ENCODE measurements at regions not wholly inside any gene's neighbourhood (a gene's known extent, or its start where the extent isn't known, plus 50 kb on each side); places are given as distances from the start of the nearest gene placed in this dataset.
A peak's percentile ranks its signal among the peaks of the same experiment; 100 is the strongest.

DNA sequence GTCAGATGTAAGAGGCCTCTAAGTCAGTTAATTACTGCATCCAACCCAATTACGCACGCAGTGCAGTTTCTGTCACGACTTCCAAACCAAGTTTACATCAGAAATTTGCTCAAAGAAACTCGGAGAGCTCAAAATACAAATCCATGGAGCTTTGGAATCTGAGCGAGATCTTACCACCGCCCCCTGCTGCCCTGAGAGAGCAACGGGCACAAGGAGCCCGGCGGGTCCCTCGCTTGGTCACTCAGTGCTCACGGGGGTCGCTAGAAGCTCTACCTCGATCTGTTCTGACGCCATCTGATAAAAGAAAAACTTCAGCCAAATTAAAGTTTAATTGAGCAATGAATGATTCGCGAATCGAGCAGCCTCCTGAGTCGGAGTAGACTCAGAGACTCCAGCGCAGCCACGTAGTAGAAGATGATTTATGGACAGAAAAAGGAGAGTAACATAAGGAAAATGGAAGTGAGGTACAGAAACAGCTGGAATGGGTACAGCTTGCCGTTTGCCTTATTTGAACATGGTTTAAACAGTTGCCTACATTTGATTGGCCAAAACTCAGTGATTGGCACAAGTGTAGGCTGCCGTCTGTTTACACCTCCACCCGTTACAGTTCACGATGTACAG lies 232.7 kb upstream of the ATP10A start:
- no peak overlapping the region for H2BK120ac ChIP-seq (ENCODE audit: low read depth, low read length)
- H3K79me2 ChIP-seq (ENCODE audit: control insufficient read depth, insufficient read depth, low read length) = no peaks in the 10 kb centered on the region
- no peak overlapping the region for H2BK15ac ChIP-seq (replicated peaks; ENCODE audit: low read depth)
- H4K8ac ChIP-seq (ENCODE audit: low read depth, low read length) = peak overlapping the region; percentile 99
- H3K4me3 ChIP-seq (ENCODE audit: low read length) = no peak overlapping the region
- no CpG with 5 or more reads among the region's 24 CpGs for whole genome bisulfite sequencing (ENCODE audit: extremely low coverage, insufficient coverage, low lambda C conversion rate)
- no peak overlapping the region for H4K5ac ChIP-seq (ENCODE audit: low read length)
- H3K4me2 ChIP-seq (ENCODE audit: low read length) = no peak overlapping the region
- H3K36me3 ChIP-seq (ENCODE audit: control insufficient read depth, insufficient read depth, low read length) = no peaks in the 10 kb centered on the region
- no peaks in the 10 kb centered on the region for H3K4me1 ChIP-seq (ENCODE audit: control insufficient read depth, low read depth, low read length)
- H3K56ac ChIP-seq (ENCODE audit: low read length) = peak overlapping the region; percentile 22
- H3K4ac ChIP-seq (ENCODE audit: low read depth, low read length) = no peak overlapping the region
- no peaks in the 10 kb centered on the region for H3K27me3 ChIP-seq (ENCODE audit: insufficient read depth, low read length, poor library complexity)
- no peak overlapping the region for H3K18ac ChIP-seq (ENCODE audit: low read length)
- H3K9ac ChIP-seq (ENCODE audit: low read length) = no peak overlapping the region
- peak; percentile 74 for DNase-seq
- no peaks in the 10 kb centered on the region for H3K79me1 ChIP-seq (ENCODE audit: low read length)
- no peak overlapping the region for H3K23ac ChIP-seq (ENCODE audit: low read length)
- no peak overlapping the region for H2BK5ac ChIP-seq (ENCODE audit: low read length)
- H3K27ac ChIP-seq (ENCODE audit: low read depth, low read length) = no peak overlapping the region
- H2AK5ac ChIP-seq (ENCODE audit: low read length) = no peak overlapping the region

DNA sequence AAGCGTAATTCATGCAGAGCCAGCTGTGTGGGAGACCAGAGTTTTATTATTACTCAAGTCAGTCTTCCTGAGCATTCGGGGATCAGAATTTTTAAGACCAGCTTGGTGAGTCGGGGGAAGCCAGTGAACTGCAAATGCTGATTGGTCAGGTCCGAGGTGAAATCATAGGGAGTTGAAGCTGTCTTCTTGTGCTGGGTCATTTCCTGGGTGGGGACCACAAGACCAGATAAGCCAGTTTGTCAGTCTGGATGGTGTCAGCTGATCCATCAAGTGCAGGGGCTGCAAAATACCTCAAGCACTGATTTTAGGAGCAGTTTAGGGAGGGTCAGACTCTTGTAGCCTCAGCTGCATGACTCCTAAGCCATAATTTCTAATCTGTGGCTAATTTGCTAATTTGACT lies 228.1 kb upstream of the ATP10A start:
- Histone ChIP-seq H3K23ac (ENCODE audit: low read length) (no peak overlapping the region), H3K18ac (ENCODE audit: low read length) (no peak overlapping the region), H3K9ac (ENCODE audit: low read length) (no peak overlapping the region), H2AK5ac (ENCODE audit: low read length) (no peak overlapping the region), H2BK120ac (ENCODE audit: low read depth, low read length) (peak overlapping the region; percentile 78), H3K27ac (ENCODE audit: low read depth, low read length) (no peak overlapping the region), H4K8ac (ENCODE audit: low read depth, low read length) (no peak overlapping the region), H3K79me2 (ENCODE audit: control insufficient read depth, insufficient read depth, low read length) (no peaks in the 10 kb centered on the region), H3K27me3 (ENCODE audit: insufficient read depth, low read length, poor library complexity) (no peaks in the 10 kb centered on the region), H2BK15ac (replicated peaks; ENCODE audit: low read depth) (no peak overlapping the region), H3K4me3 (ENCODE audit: low read length) (no peak overlapping the region), H3K4ac (ENCODE audit: low read depth, low read length) (no peak overlapping the region), H2BK5ac (ENCODE audit: low read length) (no peak overlapping the region), H4K5ac (ENCODE audit: low read length) (no peak overlapping the region), H3K56ac (ENCODE audit: low read length) (no peak overlapping the region), H3K36me3 (ENCODE audit: control insufficient read depth, insufficient read depth, low read length) (no peaks in the 10 kb centered on the region), H3K79me1 (ENCODE audit: low read length) (no peaks in the 10 kb centered on the region), H3K4me2 (ENCODE audit: low read length) (no peak overlapping the region), H3K4me1 (ENCODE audit: control insufficient read depth, low read depth, low read length) (no peaks in the 10 kb centered on the region)
- peak; percentile 65 for DNase-seq
- no CpG with 5 or more reads among the region's 4 CpGs for WGBS (ENCODE audit: extremely low coverage, insufficient coverage, low lambda C conversion rate)

DNA sequence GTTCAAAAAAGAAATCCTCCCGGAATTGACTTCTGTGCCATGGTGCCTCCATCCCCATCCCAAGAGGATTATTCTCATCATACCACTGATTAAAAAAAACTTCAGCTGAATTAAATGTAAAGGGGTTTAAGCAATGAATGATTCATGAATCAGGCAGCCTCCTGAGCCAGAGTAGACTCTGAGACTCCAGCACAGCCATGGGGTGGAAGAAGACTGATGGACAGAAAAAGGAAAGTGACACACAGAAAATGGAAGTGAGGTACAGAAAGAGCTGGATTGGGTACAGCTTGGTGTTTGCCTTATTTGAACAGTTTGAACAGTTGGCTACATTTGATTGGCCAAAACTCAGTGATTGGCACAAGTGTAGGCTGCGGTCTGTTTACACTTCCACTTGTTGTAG lies 224.8 kb upstream of the ATP10A start:
- WGBS (ENCODE audit: extremely low coverage, insufficient coverage, low lambda C conversion rate) = no CpG with 5 or more reads among the region's 2 CpGs
- H3K23ac ChIP-seq (ENCODE audit: low read length) = no peak overlapping the region
- H2AK5ac ChIP-seq (ENCODE audit: low read length) = no peak overlapping the region
- no peaks in the 10 kb centered on the region for H3K36me3 ChIP-seq (ENCODE audit: control insufficient read depth, insufficient read depth, low read length)
- H2BK15ac ChIP-seq (replicated peaks; ENCODE audit: low read depth) = no peak overlapping the region
- no peaks in the 10 kb centered on the region for H3K4me1 ChIP-seq (ENCODE audit: control insufficient read depth, low read depth, low read length)
- H3K27me3 ChIP-seq (ENCODE audit: insufficient read depth, low read length, poor library complexity) = no peaks in the 10 kb centered on the region
- H3K18ac ChIP-seq (ENCODE audit: low read length) = no peak overlapping the region
- H3K4me3 ChIP-seq (ENCODE audit: low read length) = no peak overlapping the region
- H4K5ac ChIP-seq (ENCODE audit: low read length) = no peak overlapping the region
- no peaks in the 10 kb centered on the region for H3K79me2 ChIP-seq (ENCODE audit: control insufficient read depth, insufficient read depth, low read length)
- no peak overlapping the region for H3K9ac ChIP-seq (ENCODE audit: low read length)
- no peak overlapping the region for H3K56ac ChIP-seq (ENCODE audit: low read length)
- H2BK5ac ChIP-seq (ENCODE audit: low read length) = no peak overlapping the region
- DNase-seq = no peak
- H3K4ac ChIP-seq (ENCODE audit: low read depth, low read length) = no peak overlapping the region
- no peaks in the 10 kb centered on the region for H3K79me1 ChIP-seq (ENCODE audit: low read length)
- no peak overlapping the region for H4K8ac ChIP-seq (ENCODE audit: low read depth, low read length)
- H2BK120ac ChIP-seq (ENCODE audit: low read depth, low read length) = no peak overlapping the region
- H3K4me2 ChIP-seq (ENCODE audit: low read length) = no peak overlapping the region
- no peak overlapping the region for H3K27ac ChIP-seq (ENCODE audit: low read depth, low read length)

DNA sequence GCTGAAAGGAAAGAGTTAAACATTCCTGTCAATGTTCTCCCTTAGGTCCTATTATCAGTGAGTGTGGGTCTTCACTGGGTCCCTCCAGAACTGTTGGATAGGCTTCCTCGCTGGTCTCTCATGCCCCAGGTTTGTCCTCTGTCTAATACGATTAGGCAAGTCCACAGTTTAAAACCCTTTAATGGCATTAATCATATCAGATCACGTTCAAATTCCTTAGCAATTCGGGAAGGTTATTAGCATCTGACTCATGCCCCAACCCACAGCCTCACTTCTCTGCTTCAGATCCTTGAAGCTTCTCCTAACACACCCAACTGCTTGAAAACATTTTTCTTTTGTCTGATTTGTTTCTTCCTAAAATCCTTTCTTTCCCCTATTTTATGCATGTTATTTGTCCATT lies 224.3 kb upstream of the ATP10A start:
- Histone ChIP-seq H3K27me3 (ENCODE audit: insufficient read depth, low read length, poor library complexity) (no peaks in the 10 kb centered on the region), H3K56ac (ENCODE audit: low read length) (no peak overlapping the region), H2BK15ac (replicated peaks; ENCODE audit: low read depth) (no peak overlapping the region), H3K79me2 (ENCODE audit: control insufficient read depth, insufficient read depth, low read length) (no peaks in the 10 kb centered on the region), H3K4me1 (ENCODE audit: control insufficient read depth, low read depth, low read length) (no peaks in the 10 kb centered on the region), H3K4me3 (ENCODE audit: low read length) (no peak overlapping the region), H2AK5ac (ENCODE audit: low read length) (no peak overlapping the region), H2BK5ac (ENCODE audit: low read length) (no peak overlapping the region), H3K27ac (ENCODE audit: low read depth, low read length) (no peak overlapping the region), H3K4ac (ENCODE audit: low read depth, low read length) (no peak overlapping the region), H3K36me3 (ENCODE audit: control insufficient read depth, insufficient read depth, low read length) (no peaks in the 10 kb centered on the region), H4K5ac (ENCODE audit: low read length) (no peak overlapping the region), H3K79me1 (ENCODE audit: low read length) (no peaks in the 10 kb centered on the region), H3K23ac (ENCODE audit: low read length) (no peak overlapping the region), H3K18ac (ENCODE audit: low read length) (no peak overlapping the region), H3K4me2 (ENCODE audit: low read length) (no peak overlapping the region), H3K9ac (ENCODE audit: low read length) (no peak overlapping the region), H4K8ac (ENCODE audit: low read depth, low read length) (no peak overlapping the region), H2BK120ac (ENCODE audit: low read depth, low read length) (no peak overlapping the region)
- WGBS (ENCODE audit: extremely low coverage, insufficient coverage, low lambda C conversion rate) = no CpG with 5 or more reads among the region's 4 CpGs
- DNase-seq = no peak

DNA sequence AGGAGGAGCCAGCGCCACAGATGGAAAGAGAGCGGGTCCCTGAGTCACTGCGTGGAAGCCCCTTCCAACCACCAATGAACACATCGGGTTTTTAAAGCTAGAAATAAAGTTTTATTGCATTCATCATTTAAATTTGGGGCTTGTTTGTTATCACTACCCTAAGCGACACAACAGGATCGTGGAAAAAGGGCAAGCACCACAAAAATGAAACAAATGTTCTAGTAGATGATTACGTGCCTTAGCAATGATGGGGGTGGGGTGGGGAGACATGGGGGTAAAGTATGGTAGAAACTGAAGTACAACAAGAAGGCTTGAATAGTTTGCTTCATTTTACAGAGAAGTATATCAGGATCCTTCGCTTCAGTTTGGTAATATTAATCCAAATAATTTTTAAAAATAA lies 221.6 kb upstream of the ATP10A start:
- Histone ChIP-seq H4K5ac (ENCODE audit: low read length) (no peak overlapping the region), H3K4ac (ENCODE audit: low read depth, low read length) (no peak overlapping the region), H3K4me2 (ENCODE audit: low read length) (no peak overlapping the region), H3K9ac (ENCODE audit: low read length) (no peak overlapping the region), H3K27me3 (ENCODE audit: insufficient read depth, low read length, poor library complexity) (no peaks in the 10 kb centered on the region), H3K4me1 (ENCODE audit: control insufficient read depth, low read depth, low read length) (peaks cover 4% of the 10 kb centered on the region), H2AK5ac (ENCODE audit: low read length) (no peak overlapping the region), H3K79me1 (ENCODE audit: low read length) (no peaks in the 10 kb centered on the region), H4K8ac (ENCODE audit: low read depth, low read length) (no peak overlapping the region), H3K36me3 (ENCODE audit: control insufficient read depth, insufficient read depth, low read length) (no peaks in the 10 kb centered on the region), H3K18ac (ENCODE audit: low read length) (no peak overlapping the region), H2BK5ac (ENCODE audit: low read length) (no peak overlapping the region), H3K4me3 (ENCODE audit: low read length) (no peak overlapping the region), H3K27ac (ENCODE audit: low read depth, low read length) (no peak overlapping the region), H2BK120ac (ENCODE audit: low read depth, low read length) (no peak overlapping the region), H3K56ac (ENCODE audit: low read length) (no peak overlapping the region), H3K79me2 (ENCODE audit: control insufficient read depth, insufficient read depth, low read length) (no peaks in the 10 kb centered on the region), H2BK15ac (replicated peaks; ENCODE audit: low read depth) (no peak overlapping the region), H3K23ac (ENCODE audit: low read length) (no peak overlapping the region)
- no CpG with 5 or more reads among the region's 8 CpGs for WGBS (ENCODE audit: extremely low coverage, insufficient coverage, low lambda C conversion rate)
- DNase-seq = no peak

DNA sequence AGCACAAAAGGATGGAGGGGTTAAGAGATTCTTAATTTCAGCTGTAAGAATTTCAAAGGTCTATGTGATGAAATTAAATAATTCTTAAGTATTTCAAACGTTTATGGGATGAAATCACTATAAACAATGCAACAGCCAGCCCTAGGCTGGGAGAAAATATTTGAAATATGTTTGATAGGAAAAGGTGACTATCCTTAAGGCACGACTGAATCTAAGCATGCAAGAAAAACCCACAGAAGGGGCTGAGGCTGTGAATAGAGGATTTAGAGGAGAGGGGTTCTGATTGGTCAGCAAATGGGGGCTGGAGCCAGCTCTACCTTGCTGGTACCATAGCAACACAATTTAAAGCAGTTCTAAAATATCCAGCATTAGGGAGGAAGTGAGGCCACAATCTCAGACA lies 220.8 kb upstream of the ATP10A start:
- Histone ChIP-seq H3K23ac (ENCODE audit: low read length) (no peak overlapping the region), H4K5ac (ENCODE audit: low read length) (no peak overlapping the region), H3K9ac (ENCODE audit: low read length) (no peak overlapping the region), H3K56ac (ENCODE audit: low read length) (no peak overlapping the region), H3K27me3 (ENCODE audit: insufficient read depth, low read length, poor library complexity) (no peaks in the 10 kb centered on the region), H2BK15ac (replicated peaks; ENCODE audit: low read depth) (no peak overlapping the region), H2BK5ac (ENCODE audit: low read length) (no peak overlapping the region), H2AK5ac (ENCODE audit: low read length) (no peak overlapping the region), H3K4me3 (ENCODE audit: low read length) (no peak overlapping the region), H3K36me3 (ENCODE audit: control insufficient read depth, insufficient read depth, low read length) (no peaks in the 10 kb centered on the region), H3K27ac (ENCODE audit: low read depth, low read length) (no peak overlapping the region), H3K79me1 (ENCODE audit: low read length) (no peaks in the 10 kb centered on the region), H3K4me2 (ENCODE audit: low read length) (no peak overlapping the region), H3K4ac (ENCODE audit: low read depth, low read length) (no peak overlapping the region), H4K8ac (ENCODE audit: low read depth, low read length) (no peak overlapping the region), H3K4me1 (ENCODE audit: control insufficient read depth, low read depth, low read length) (peaks cover 4% of the 10 kb centered on the region), H3K79me2 (ENCODE audit: control insufficient read depth, insufficient read depth, low read length) (no peaks in the 10 kb centered on the region), H3K18ac (ENCODE audit: low read length) (no peak overlapping the region), H2BK120ac (ENCODE audit: low read depth, low read length) (no peak overlapping the region)
- peak; percentile 23 for DNase-seq
- no CpG with 5 or more reads among the region's 2 CpGs for WGBS (ENCODE audit: extremely low coverage, insufficient coverage, low lambda C conversion rate)
